ENCODE measurements at regions not wholly inside any gene's neighbourhood (a gene's known extent, or its start where the extent isn't known, plus 50 kb on each side); places are given as distances from the start of the nearest gene placed in this dataset.

DNA sequence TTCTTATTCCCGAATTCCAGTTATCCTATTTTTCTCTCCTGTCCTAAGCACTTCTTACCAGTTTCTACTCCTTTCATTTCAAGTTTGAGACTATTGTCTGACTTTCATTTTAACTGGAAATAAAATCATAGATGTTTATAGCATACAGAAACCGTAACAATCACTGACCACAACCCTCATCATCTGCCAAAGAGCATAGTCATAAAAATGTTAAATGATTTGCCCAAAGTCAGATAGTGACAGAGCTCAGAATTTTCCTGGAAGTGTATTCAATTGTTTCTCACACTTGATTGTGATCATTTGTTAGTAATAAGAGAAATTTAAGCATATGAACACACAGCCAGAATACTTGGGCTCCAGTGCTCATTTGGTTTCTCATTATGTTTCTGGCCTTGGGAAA is 250.5 kb upstream of the PCDH15 start:
- TF ChIP-seq, protein P1, sequence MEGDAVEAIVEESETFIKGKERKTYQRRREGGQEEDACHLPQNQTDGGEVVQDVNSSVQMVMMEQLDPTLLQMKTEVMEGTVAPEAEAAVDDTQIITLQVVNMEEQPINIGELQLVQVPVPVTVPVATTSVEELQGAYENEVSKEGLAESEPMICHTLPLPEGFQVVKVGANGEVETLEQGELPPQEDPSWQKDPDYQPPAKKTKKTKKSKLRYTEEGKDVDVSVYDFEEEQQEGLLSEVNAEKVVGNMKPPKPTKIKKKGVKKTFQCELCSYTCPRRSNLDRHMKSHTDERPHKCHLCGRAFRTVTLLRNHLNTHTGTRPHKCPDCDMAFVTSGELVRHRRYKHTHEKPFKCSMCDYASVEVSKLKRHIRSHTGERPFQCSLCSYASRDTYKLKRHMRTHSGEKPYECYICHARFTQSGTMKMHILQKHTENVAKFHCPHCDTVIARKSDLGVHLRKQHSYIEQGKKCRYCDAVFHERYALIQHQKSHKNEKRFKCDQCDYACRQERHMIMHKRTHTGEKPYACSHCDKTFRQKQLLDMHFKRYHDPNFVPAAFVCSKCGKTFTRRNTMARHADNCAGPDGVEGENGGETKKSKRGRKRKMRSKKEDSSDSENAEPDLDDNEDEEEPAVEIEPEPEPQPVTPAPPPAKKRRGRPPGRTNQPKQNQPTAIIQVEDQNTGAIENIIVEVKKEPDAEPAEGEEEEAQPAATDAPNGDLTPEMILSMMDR (IDR thresholded peaks at IDR 0.05; ENCODE audit: insufficient read depth, low read depth, low read length): no peak
- no peak for TF ChIP-seq EZH2 (IDR thresholded peaks at IDR 0.05; ENCODE audit: insufficient read depth, low read length)

Measured in astrocyte (in vitro differentiated cells and primary cell).